Prostate gland (tissue), 2 donors: ENCODE measurements at regions not wholly inside any gene's neighbourhood (a gene's known extent, or its start where the extent isn't known, plus 50 kb on each side); places are given as distances from the start of the nearest gene placed in this dataset.
"Not testable (repeated sequence)": the region's sequence is repeated elsewhere in the genome, so short reads cannot be mapped to it uniquely, and the experiment has no call there.

ENCODE experiments used
- DNase-seq: peaks from one replicate; pipeline ENCODE4 v3.0.0-alpha.2; 2019; ENCODE audit warnings: low spot score
- H3K27ac ChIP-seq, 2 donors: fragments of 200-600 bp; sonication (generic); 2 replicates each; pipeline ENCODE4 v1.5.1; 2017 to 2019
- H3K27me3 ChIP-seq: fragments of 200-600 bp; sonication (generic); replicated peaks from 2 replicates; pipeline ENCODE4 v1.5.1; 2019; ENCODE audit not compliant: insufficient read depth
- H3K36me3 ChIP-seq, 2 donors: fragments of 200-600 bp; sonication (generic); 1 replicate in 1 of 2; 2 replicates in 1 of 2; pipeline versions ENCODE4 v1.5.1 to v1.8.1; 2017 to 2019
- H3K4me1 ChIP-seq: fragments of 200-600 bp; sonication (generic); replicated peaks from 2 replicates; pipeline ENCODE4 v1.5.1; 2019
- H3K4me3 ChIP-seq, 2 donors: fragments of 200-600 bp; sonication (generic); 2 replicates each; pipeline ENCODE4 v1.5.1; 2017 to 2019
- H3K9me3 ChIP-seq: fragments of 200-600 bp; sonication (generic); 2 replicates; pipeline ENCODE4 v1.5.1; 2017
- CTCF ChIP-seq, 4 experiments: fragments of 200-600 bp in 2 of 4; fragments of 450-650 bp in 2 of 4; sonication (generic) in 2 of 4; IDR thresholded peaks; 1 replicate in 3 of 4; 2 replicates in 1 of 4; pipeline ENCODE4 v1.5.1; 2016 to 2019; ENCODE audit warnings: antibody characterized with exemption in 4 of 4, mild to moderate bottlenecking in 2 of 4, moderate library complexity in 2 of 4
- POLR2A ChIP-seq: fragments of 450-650 bp; IDR thresholded peaks from one replicate; pipeline ENCODE4 v1.6.1; 2016; ENCODE audit warnings: antibody characterized with exemption, mild to moderate bottlenecking
- POLR2AphosphoS5 ChIP-seq: sonication (generic); formaldehyde crosslinking; IDR thresholded peaks from one replicate; pipeline ENCODE4 v1.6.1; 2017; ENCODE audit warnings: antibody characterized with exemption
- WGBS: methylation state at CpG from one replicate; pipeline ENCODE4 v1.1.5; 2018; 5-methylcytosine and 5-hydroxymethylcytosine counted together
- intact Hi-C: fragments of 100-400 bp; cut with DNase I; formaldehyde crosslinking; loops from one replicate; pipeline ENCODE4 v1.14.2; 2022

GRCh38 chr14:38045461-38045860 lies 162.2 kb upstream of the SSTR1 start:
- 97% methylated on average over 2 of the region's 2 CpGs for WGBS
- no peaks in the 10 kb centered on the region for H3K4me1 ChIP-seq
- intact Hi-C loops = no loop called here
- no peak overlapping the region for H3K27ac ChIP-seq
- no peaks in the 10 kb centered on the region for H3K27me3 ChIP-seq
- H3K4me3 ChIP-seq = no peak overlapping the region
- H3K36me3 ChIP-seq = no peaks in the 10 kb centered on the region
- TF ChIP-seq CTCF (IDR thresholded peaks at IDR 0.05) (no peak), POLR2A (no peak), POLR2AphosphoS5 (no peak)
- no peak for DNase-seq
- no peaks in the 10 kb centered on the region for H3K9me3 ChIP-seq

GRCh38 chr14:38046160-38046559 lies 161.5 kb upstream of the SSTR1 start:
- H3K4me1 ChIP-seq = no peaks in the 10 kb centered on the region
- no peak overlapping the region for H3K27ac ChIP-seq
- TF ChIP-seq POLR2A (no peak), POLR2AphosphoS5 (no peak), CTCF (IDR thresholded peaks at IDR 0.05) (no peak)
- H3K36me3 ChIP-seq = no peaks in the 10 kb centered on the region
- no peaks in the 10 kb centered on the region for H3K27me3 ChIP-seq
- DNase-seq = no peak
- intact Hi-C loops = no loop called here
- H3K9me3 ChIP-seq = no peaks in the 10 kb centered on the region
- 88% methylated on average over 2 of the region's 2 CpGs for WGBS
- H3K4me3 ChIP-seq = no peak overlapping the region

GRCh38 chr14:38047195-38047902 lies 160.4 kb upstream of the SSTR1 start:
- H3K27ac ChIP-seq = no peak overlapping the region
- TF ChIP-seq CTCF (IDR thresholded peaks at IDR 0.05) (no peak), POLR2AphosphoS5 (no peak), POLR2A (no peak)
- 32% methylated on average over 2 of the region's 2 CpGs for WGBS

GRCh38 chr14:38053666-38054065 lies 154.0 kb upstream of the SSTR1 start:
- intact Hi-C loops = no loop called here
- no peak for DNase-seq
- Histone ChIP-seq H3K27ac (no peak overlapping the region), H3K9me3 (no peaks in the 10 kb centered on the region), H3K4me3 (no peak overlapping the region), H3K4me1 (no peaks in the 10 kb centered on the region), H3K36me3 (no peaks in the 10 kb centered on the region), H3K27me3 (no peaks in the 10 kb centered on the region)
- no peak for TF ChIP-seq POLR2A
- no peak for TF ChIP-seq CTCF (IDR thresholded peaks at IDR 0.05)
- no peak for TF ChIP-seq POLR2AphosphoS5

More at GRCh38 chr14:38047195-38047902, 160.4 kb upstream of the SSTR1 start:
- Histone ChIP-seq H3K9me3 (no peaks in the 10 kb centered on the region), H3K4me3 (no peak overlapping the region), H3K27me3 (no peaks in the 10 kb centered on the region), H3K36me3 (no peaks in the 10 kb centered on the region), H3K4me1 (no peaks in the 10 kb centered on the region)
- intact Hi-C loops = no loop called here
- DNase-seq = no peak

GRCh38 chr14:38056270-38056669 lies 151.4 kb upstream of the SSTR1 start:
- 90% methylated on average over 2 of the region's 2 CpGs for WGBS

GRCh38 chr14:38062223-38062622 lies 145.5 kb upstream of the SSTR1 start:
- H3K27ac ChIP-seq, H3K4me1 ChIP-seq, H3K9me3 ChIP-seq, DNase-seq, H3K36me3 ChIP-seq, intact Hi-C loops, H3K4me3 ChIP-seq, H3K27me3 ChIP-seq: not testable (repeated sequence)
- WGBS = 97% methylated on average over 2 of the region's 2 CpGs

More at GRCh38 chr14:38056270-38056669, 151.4 kb upstream of the SSTR1 start:
- Histone ChIP-seq H3K27ac (no peak overlapping the region), H3K9me3 (no peaks in the 10 kb centered on the region), H3K4me1 (no peaks in the 10 kb centered on the region), H3K4me3 (no peak overlapping the region), H3K36me3 (no peaks in the 10 kb centered on the region), H3K27me3 (no peaks in the 10 kb centered on the region)
- intact Hi-C loops = no loop called here
- TF ChIP-seq POLR2A = no peak
- no peak for DNase-seq
